DND-41 (cell line): ENCODE measurements at regions not wholly inside any gene's neighbourhood (a gene's known extent, or its start where the extent isn't known, plus 50 kb on each side); places are given as distances from the start of the nearest gene placed in this dataset.

Experiments used
- ATAC-seq: fragments of 200-7000 bp; cut with Tn5 transposase; 3 replicates; pipeline ENCODE4 v1.9.1; 2021; ENCODE audit warnings: low read depth; ENCODE audit not compliant: insufficient read depth
- DNase-seq: peaks from one replicate; pipeline ENCODE4 v3.0.0-alpha.2; 2020
- H2AFZ ChIP-seq: 2 replicates; pipeline ENCODE4 v1.6.0; 2012; ENCODE audit warnings: low read depth, low read length
- H3K27ac ChIP-seq: 2 replicates; pipeline ENCODE4 v1.5.1; 2012; ENCODE audit warnings: low read length, inconsistent platforms
- H3K27me3 ChIP-seq: fragments of 200-600 bp; sonication (generic); 2 replicates; pipeline ENCODE4 v1.6.0; 2012; ENCODE audit warnings: low read length, mild to moderate bottlenecking, inconsistent platforms; ENCODE audit not compliant: insufficient read depth, poor library complexity
- H3K36me3 ChIP-seq: 2 replicates; pipeline ENCODE4 v1.5.1; 2012; ENCODE audit warnings: low read length, inconsistent platforms; ENCODE audit not compliant: insufficient read depth
- H3K4me1 ChIP-seq: 2 replicates; pipeline ENCODE4 v1.5.1; 2012; ENCODE audit warnings: mild to moderate bottlenecking, low read length; ENCODE audit not compliant: insufficient read depth
- H3K4me2 ChIP-seq: 2 replicates; pipeline ENCODE4 v1.6.0; 2012; ENCODE audit warnings: mild to moderate bottlenecking, moderate library complexity, low read length, inconsistent platforms; ENCODE audit not compliant: insufficient read depth
- H3K4me3 ChIP-seq, 2 experiments: fragments of 200-600 bp in 1 of 2; shearing (Covaris generic) in 1 of 2; 2 replicates each; pipeline ENCODE4 v1.5.1; 2012 to 2016; ENCODE audit warnings: inconsistent platforms in 2 of 2, low read length in 2 of 2, mild to moderate bottlenecking in 2 of 2, low read depth in 1 of 2, moderate library complexity in 1 of 2
- H3K79me2 ChIP-seq: 2 replicates; pipeline ENCODE4 v1.6.0; 2012; ENCODE audit warnings: low read length, inconsistent platforms; ENCODE audit not compliant: insufficient read depth
- H3K9ac ChIP-seq: 2 replicates; pipeline ENCODE4 v1.6.0; 2012; ENCODE audit warnings: low read depth, mild to moderate bottlenecking, inconsistent platforms, low read length, moderate library complexity
- H3K9me3 ChIP-seq: 2 replicates; pipeline ENCODE4 v1.5.1; 2012; ENCODE audit warnings: low read length, moderate library complexity, mild to moderate bottlenecking, inconsistent platforms; ENCODE audit not compliant: insufficient read depth, severe bottlenecking
- H4K20me1 ChIP-seq: 2 replicates; pipeline ENCODE4 v1.6.0; 2012; ENCODE audit warnings: low read length; ENCODE audit not compliant: insufficient read depth
- EZH2 ChIP-seq: IDR thresholded peaks from 3 replicates; pipeline ENCODE4 v1.6.1; 2012; ENCODE audit warnings: borderline replicate concordance, low read depth, mild to moderate bottlenecking, moderate library complexity, low read length, inconsistent platforms; ENCODE audit not compliant: severe bottlenecking
- TF ChIP-seq, protein P1 (sequence below): IDR thresholded peaks from 2 replicates; pipeline ENCODE4 v1.5.1; 2012; ENCODE audit warnings: borderline replicate concordance, low read length, moderate library complexity, mild to moderate bottlenecking; ENCODE audit not compliant: poor library complexity, severe bottlenecking; ENCODE audit errors: extremely low read depth

DNA sequence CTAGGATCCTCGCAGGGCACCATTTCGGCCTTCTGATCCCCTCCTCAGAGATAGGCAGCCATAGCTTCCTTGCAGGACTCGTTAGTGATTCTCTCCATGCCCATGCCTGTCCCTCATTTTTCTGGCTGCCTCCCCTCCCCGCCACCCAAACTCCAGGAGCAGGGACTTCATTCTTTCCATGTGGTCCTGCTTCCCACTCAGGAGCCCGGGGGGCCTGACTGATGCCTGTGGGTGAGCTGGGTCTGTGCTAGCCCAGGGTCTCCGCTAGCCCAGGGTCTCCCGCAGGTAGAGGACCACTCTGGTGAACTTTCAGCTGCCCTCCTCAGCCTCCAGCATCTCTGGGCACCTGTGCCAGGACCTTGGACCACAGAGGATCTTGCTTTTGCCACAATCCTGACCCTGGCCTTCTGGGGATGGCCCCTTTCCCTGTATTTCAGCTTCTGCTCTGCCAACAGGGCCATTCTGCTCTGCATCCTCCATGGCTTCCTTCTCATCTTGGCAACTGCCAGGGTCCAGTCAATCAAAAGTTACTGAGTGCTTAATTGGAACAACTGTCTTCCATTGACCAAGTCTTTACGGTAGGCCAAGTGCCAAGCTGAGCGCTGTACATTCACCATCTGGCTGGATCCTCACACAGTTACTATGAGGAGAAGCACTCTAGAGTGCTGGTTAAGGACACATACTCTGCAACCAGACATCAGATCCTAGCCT, 152.2 kb downstream of the EFNB1 start:
- Histone ChIP-seq H3K4me3 (no peak overlapping the region), H3K79me2 (no peaks in the 10 kb centered on the region), H3K9me3 (no peaks in the 10 kb centered on the region), H3K36me3 (no peaks in the 10 kb centered on the region), H3K9ac (no peak overlapping the region), H3K4me1 (no peaks in the 10 kb centered on the region), H3K4me2 (no peak overlapping the region), H3K27me3 (no peaks in the 10 kb centered on the region), H4K20me1 (no peaks in the 10 kb centered on the region), H3K27ac (no peak overlapping the region), H2AFZ (no peak overlapping the region)
- DNase-seq: no peak
- ATAC-seq: no peak
- TF ChIP-seq, protein P1, sequence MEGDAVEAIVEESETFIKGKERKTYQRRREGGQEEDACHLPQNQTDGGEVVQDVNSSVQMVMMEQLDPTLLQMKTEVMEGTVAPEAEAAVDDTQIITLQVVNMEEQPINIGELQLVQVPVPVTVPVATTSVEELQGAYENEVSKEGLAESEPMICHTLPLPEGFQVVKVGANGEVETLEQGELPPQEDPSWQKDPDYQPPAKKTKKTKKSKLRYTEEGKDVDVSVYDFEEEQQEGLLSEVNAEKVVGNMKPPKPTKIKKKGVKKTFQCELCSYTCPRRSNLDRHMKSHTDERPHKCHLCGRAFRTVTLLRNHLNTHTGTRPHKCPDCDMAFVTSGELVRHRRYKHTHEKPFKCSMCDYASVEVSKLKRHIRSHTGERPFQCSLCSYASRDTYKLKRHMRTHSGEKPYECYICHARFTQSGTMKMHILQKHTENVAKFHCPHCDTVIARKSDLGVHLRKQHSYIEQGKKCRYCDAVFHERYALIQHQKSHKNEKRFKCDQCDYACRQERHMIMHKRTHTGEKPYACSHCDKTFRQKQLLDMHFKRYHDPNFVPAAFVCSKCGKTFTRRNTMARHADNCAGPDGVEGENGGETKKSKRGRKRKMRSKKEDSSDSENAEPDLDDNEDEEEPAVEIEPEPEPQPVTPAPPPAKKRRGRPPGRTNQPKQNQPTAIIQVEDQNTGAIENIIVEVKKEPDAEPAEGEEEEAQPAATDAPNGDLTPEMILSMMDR: no peak
- TF ChIP-seq EZH2: no peak

DNA sequence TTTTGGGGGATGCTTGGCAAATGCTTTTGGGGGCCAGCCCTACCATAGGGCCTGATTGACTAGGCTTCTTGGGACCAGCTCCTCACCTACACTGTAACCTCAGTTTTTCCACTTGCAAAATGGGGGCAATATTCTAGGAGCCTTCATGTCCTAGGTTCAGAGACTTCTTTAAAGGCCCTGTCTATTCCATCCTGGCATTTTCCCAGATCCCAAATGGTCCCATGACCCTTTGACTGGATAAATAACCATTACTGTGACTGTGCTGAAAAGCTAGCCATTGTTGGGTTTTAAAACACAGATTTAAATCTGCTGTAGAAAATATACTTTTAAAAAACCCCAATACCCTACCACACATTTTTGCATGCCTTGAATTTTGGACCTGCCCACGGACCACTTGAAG, 149.8 kb downstream of the EFNB1 start:
- TF ChIP-seq EZH2: no peak
- TF ChIP-seq, protein P1: no peak
- no peak for ATAC-seq
- no peaks in the 10 kb centered on the region for H4K20me1 ChIP-seq

DNA sequence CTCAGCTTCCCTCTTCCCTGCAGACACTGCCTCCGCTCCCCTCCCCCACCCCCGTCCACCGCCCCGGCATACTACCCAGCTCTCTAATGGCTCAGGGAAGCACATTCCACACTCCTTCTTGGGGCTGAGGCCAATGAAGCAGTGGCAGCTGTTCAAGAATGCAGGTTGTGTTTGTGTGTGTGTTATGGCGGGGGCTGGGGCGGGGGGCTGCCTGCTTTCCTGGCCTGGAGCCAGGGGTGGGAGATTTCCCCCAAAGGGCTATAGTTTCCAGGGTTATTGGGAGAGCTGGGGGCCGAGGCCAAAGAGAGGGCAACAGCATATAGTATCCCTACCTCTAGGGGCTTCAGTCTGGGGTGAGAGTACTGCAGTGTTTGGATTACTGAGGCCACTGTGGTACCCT, 149.4 kb downstream of the EFNB1 start:
- no peak for TF ChIP-seq EZH2
- TF ChIP-seq, protein P1: no peak
- no peak overlapping the region for H2AFZ ChIP-seq
- no peaks in the 10 kb centered on the region for H3K4me1 ChIP-seq
- H3K9me3 ChIP-seq: no peaks in the 10 kb centered on the region
- H3K4me3 ChIP-seq: no peak overlapping the region
- H3K4me2 ChIP-seq: no peak overlapping the region
- no peak overlapping the region for H3K9ac ChIP-seq
- H3K27me3 ChIP-seq: no peaks in the 10 kb centered on the region
- H4K20me1 ChIP-seq: no peaks in the 10 kb centered on the region
- H3K79me2 ChIP-seq: no peaks in the 10 kb centered on the region
- ATAC-seq: no peak
- H3K36me3 ChIP-seq: no peaks in the 10 kb centered on the region
- DNase-seq: no peak
- no peak overlapping the region for H3K27ac ChIP-seq

More for the DNA sequence above, 149.8 kb downstream of the EFNB1 start:
- Histone ChIP-seq H2AFZ (no peak overlapping the region), H3K79me2 (no peaks in the 10 kb centered on the region), H3K4me2 (no peak overlapping the region), H3K4me3 (no peak overlapping the region), H3K9me3 (no peaks in the 10 kb centered on the region), H3K27me3 (no peaks in the 10 kb centered on the region), H3K9ac (no peak overlapping the region), H3K4me1 (no peaks in the 10 kb centered on the region), H3K27ac (no peak overlapping the region), H3K36me3 (no peaks in the 10 kb centered on the region)
- DNase-seq: no peak
